ENCODE measurements at regions not wholly inside any gene's neighbourhood (a gene's known extent, or its start where the extent isn't known, plus 50 kb on each side); places are given as distances from the start of the nearest gene placed in this dataset.

- intact Hi-C loops (cut with micrococcal nuclease; ENCODE audit: unreplicated experiment), result no loop called here
- Histone ChIP-seq H3K4me1 (ENCODE audit: insufficient read depth, low read length, poor library complexity, severe bottlenecking) (no peaks in the 10 kb centered on the region), H3K9me3 (ENCODE audit: low read depth, low read length, poor library complexity, severe bottlenecking) (no peaks in the 10 kb centered on the region), H3K27ac (ENCODE audit: low read depth, low read length, poor library complexity, severe bottlenecking) (no peak overlapping the region), H3K27me3 (replicated peaks; ENCODE audit: insufficient read depth, low read depth, low read length, poor library complexity) (no peaks in the 10 kb centered on the region), H3K36me3 (ENCODE audit: insufficient read depth, low read length, poor library complexity, severe bottlenecking) (no peaks in the 10 kb centered on the region), H3K4me3 (ENCODE audit: low read depth, low read length, poor library complexity, severe bottlenecking) (no peak overlapping the region)
- no TSS peak for BruUV-seq (replicated peaks)
- no peak for TF ChIP-seq CTCF (conservative IDR thresholded peaks at IDR 0.05; ENCODE audit: low read depth, low read length)
- TF ChIP-seq EZH2 (IDR thresholded peaks at IDR 0.05; ENCODE audit: borderline replicate concordance, low read depth, low read length, poor library complexity, severe bottlenecking), result no peak
- POLR2A ChIA-PET (ENCODE audit: low non-redundant PET), result no interaction called here
- CTCF ChIA-PET, result no interaction called here
- no peak for DNase-seq (ENCODE audit: low spot score)
Observed at GRCh38 chr3:72120806-72121778, 336.1 kb upstream of the PROK2 start.

- Histone ChIP-seq H3K27me3 (replicated peaks; ENCODE audit: insufficient read depth, low read depth, low read length, poor library complexity) (no peaks in the 10 kb centered on the region), H3K27ac (ENCODE audit: low read depth, low read length, poor library complexity, severe bottlenecking) (no peak overlapping the region), H3K4me3 (ENCODE audit: low read depth, low read length, poor library complexity, severe bottlenecking) (no peak overlapping the region), H3K36me3 (ENCODE audit: insufficient read depth, low read length, poor library complexity, severe bottlenecking) (no peaks in the 10 kb centered on the region), H3K4me1 (ENCODE audit: insufficient read depth, low read length, poor library complexity, severe bottlenecking) (no peaks in the 10 kb centered on the region), H3K9me3 (ENCODE audit: low read depth, low read length, poor library complexity, severe bottlenecking) (no peaks in the 10 kb centered on the region)
- no TSS peak for BruUV-seq (replicated peaks)
- intact Hi-C loops (cut with micrococcal nuclease; ENCODE audit: unreplicated experiment), result no loop called here
- no peak for TF ChIP-seq EZH2 (IDR thresholded peaks at IDR 0.05; ENCODE audit: borderline replicate concordance, low read depth, low read length, poor library complexity, severe bottlenecking)
- no peak for TF ChIP-seq CTCF (conservative IDR thresholded peaks at IDR 0.05; ENCODE audit: low read depth, low read length)
- no peak for DNase-seq (ENCODE audit: low spot score)
- ChIA-PET POLR2A (ENCODE audit: low non-redundant PET) (no interaction called here), CTCF (no interaction called here)
Observed at GRCh38 chr3:72120039-72120438, 335.1 kb upstream of the PROK2 start.

- H3K27me3 ChIP-seq (replicated peaks; ENCODE audit: insufficient read depth, low read depth, low read length, poor library complexity), result no peaks in the 10 kb centered on the region
- H3K9me3 ChIP-seq (ENCODE audit: low read depth, low read length, poor library complexity, severe bottlenecking), result no peaks in the 10 kb centered on the region
- ChIA-PET CTCF (no interaction called here), POLR2A (ENCODE audit: low non-redundant PET) (no interaction called here)
- no peak for DNase-seq (ENCODE audit: low spot score)
- intact Hi-C loops (cut with micrococcal nuclease; ENCODE audit: unreplicated experiment), result no loop called here
- no TSS peak for BruUV-seq (replicated peaks)
- no peak overlapping the region for H3K4me3 ChIP-seq (ENCODE audit: low read depth, low read length, poor library complexity, severe bottlenecking)
- no peak overlapping the region for H3K27ac ChIP-seq (ENCODE audit: low read depth, low read length, poor library complexity, severe bottlenecking)
- H3K4me1 ChIP-seq (ENCODE audit: insufficient read depth, low read length, poor library complexity, severe bottlenecking), result no peaks in the 10 kb centered on the region
- H3K36me3 ChIP-seq (ENCODE audit: insufficient read depth, low read length, poor library complexity, severe bottlenecking), result no peaks in the 10 kb centered on the region
- TF ChIP-seq EZH2 (IDR thresholded peaks at IDR 0.05; ENCODE audit: borderline replicate concordance, low read depth, low read length, poor library complexity, severe bottlenecking) (no peak), CTCF (conservative IDR thresholded peaks at IDR 0.05; ENCODE audit: low read depth, low read length) (no peak)
Observed at GRCh38 chr3:72118628-72119027, 333.7 kb upstream of the PROK2 start.
